KMS-11 (cell line): ENCODE measurements at regions not wholly inside any gene's neighbourhood (a gene's known extent, or its start where the extent isn't known, plus 50 kb on each side); places are given as distances from the start of the nearest gene placed in this dataset.

Experiments used
- H2AFZ ChIP-seq: fragments of 200-600 bp; sonication (generic); 2 replicates; pipeline ENCODE4 v1.6.1; 2016; ENCODE audit warnings: antibody characterized with exemption, mixed run types, low read depth
- H3K27ac ChIP-seq: fragments of 200-600 bp; sonication (generic); 2 replicates; pipeline ENCODE4 v1.6.1; 2016; ENCODE audit warnings: mild to moderate bottlenecking, mixed run types
- H3K27me3 ChIP-seq: fragments of 200-600 bp; sonication (generic); 2 replicates; pipeline ENCODE4 v1.6.1; 2017; ENCODE audit warnings: mild to moderate bottlenecking, low read depth, mixed run types, moderate library complexity; ENCODE audit not compliant: insufficient read depth
- H3K36me3 ChIP-seq: fragments of 200-600 bp; sonication (generic); 2 replicates; pipeline ENCODE4 v1.6.1; 2017; ENCODE audit warnings: mild to moderate bottlenecking, mixed run types; ENCODE audit not compliant: insufficient read depth
- H3K4me1 ChIP-seq: fragments of 200-600 bp; sonication (generic); 2 replicates; pipeline ENCODE4 v1.6.1; 2016; ENCODE audit warnings: mild to moderate bottlenecking, low read depth, mixed run types; ENCODE audit not compliant: poor library complexity, severe bottlenecking
- H3K4me2 ChIP-seq: fragments of 200-600 bp; sonication (generic); 2 replicates; pipeline ENCODE4 v1.7.0; 2016; ENCODE audit warnings: mild to moderate bottlenecking, mixed run types
- H3K4me3 ChIP-seq: fragments of 200-600 bp; sonication (generic); IDR thresholded peaks from 2 replicates; pipeline ENCODE4 v1.6.1; 2017; ENCODE audit warnings: low read depth, low read length, mixed read lengths; ENCODE audit not compliant: insufficient read depth
- H3K79me2 ChIP-seq: fragments of 200-600 bp; sonication (generic); 2 replicates; pipeline ENCODE4 v1.6.1; 2016; ENCODE audit warnings: low read depth, mixed run types; ENCODE audit not compliant: insufficient read depth
- H3K9ac ChIP-seq: fragments of 200-600 bp; sonication (generic); 2 replicates; pipeline ENCODE4 v1.6.1; 2016; ENCODE audit warnings: mild to moderate bottlenecking, mixed run types
- H4K20me1 ChIP-seq: fragments of 200-600 bp; sonication (generic); 2 replicates; pipeline ENCODE4 v1.6.1; 2016; ENCODE audit warnings: mild to moderate bottlenecking, mixed run types; ENCODE audit not compliant: insufficient read depth
- TF ChIP-seq, protein P1 (sequence below): fragments of 200-600 bp; sonication (generic); conservative IDR thresholded peaks from 2 replicates; pipeline ENCODE4 v1.6.1; 2017; ENCODE audit warnings: low read depth, mild to moderate bottlenecking, antibody characterized with exemption, low read length, moderate library complexity, mixed read lengths

DNA sequence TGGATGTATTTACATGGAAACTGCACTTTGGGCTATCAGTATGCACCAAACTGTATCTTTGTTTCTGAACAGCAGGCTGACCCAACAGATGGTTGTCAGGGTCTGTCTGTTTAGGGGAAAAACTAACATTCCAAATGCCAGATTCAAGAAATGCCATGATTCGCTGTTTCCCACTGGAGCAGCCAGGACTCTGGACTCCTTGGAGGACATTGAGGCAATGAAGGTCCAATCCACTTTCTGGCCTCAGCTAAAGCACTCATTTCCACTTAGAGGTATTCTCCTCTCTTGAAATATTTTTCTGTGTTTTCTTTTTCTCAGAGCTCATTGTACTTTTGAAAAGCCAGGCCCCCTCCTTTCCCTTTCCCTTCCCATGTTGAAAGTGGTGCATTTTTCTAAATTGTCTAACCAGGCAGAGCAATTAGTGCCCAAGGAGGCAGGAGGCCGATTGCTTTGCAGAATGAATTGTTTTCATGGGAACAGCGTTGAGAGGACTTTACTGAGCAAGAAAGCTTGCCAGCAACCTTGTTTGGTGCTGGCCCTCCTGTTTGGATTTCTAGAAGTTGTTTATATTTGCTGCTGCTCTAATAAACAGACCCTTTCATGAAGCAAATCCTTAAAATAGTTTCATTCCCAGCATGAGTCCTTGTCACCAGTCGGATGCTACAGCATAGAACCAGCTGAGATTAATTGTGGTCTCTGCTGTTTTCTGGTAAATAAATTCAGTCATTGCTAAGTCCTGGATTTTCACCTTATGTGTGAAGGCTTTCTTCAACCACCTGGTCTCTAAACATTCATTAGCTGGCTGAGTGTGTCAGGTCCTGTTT lies 132.8 kb upstream of the TAF11L2 start:
- H3K27ac ChIP-seq, result no peak overlapping the region
- no peak overlapping the region for H2AFZ ChIP-seq
- H3K36me3 ChIP-seq, result no peaks in the 10 kb centered on the region
- H4K20me1 ChIP-seq, result no peaks in the 10 kb centered on the region
- TF ChIP-seq, protein P1, sequence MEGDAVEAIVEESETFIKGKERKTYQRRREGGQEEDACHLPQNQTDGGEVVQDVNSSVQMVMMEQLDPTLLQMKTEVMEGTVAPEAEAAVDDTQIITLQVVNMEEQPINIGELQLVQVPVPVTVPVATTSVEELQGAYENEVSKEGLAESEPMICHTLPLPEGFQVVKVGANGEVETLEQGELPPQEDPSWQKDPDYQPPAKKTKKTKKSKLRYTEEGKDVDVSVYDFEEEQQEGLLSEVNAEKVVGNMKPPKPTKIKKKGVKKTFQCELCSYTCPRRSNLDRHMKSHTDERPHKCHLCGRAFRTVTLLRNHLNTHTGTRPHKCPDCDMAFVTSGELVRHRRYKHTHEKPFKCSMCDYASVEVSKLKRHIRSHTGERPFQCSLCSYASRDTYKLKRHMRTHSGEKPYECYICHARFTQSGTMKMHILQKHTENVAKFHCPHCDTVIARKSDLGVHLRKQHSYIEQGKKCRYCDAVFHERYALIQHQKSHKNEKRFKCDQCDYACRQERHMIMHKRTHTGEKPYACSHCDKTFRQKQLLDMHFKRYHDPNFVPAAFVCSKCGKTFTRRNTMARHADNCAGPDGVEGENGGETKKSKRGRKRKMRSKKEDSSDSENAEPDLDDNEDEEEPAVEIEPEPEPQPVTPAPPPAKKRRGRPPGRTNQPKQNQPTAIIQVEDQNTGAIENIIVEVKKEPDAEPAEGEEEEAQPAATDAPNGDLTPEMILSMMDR, result no peak
- H3K9ac ChIP-seq, result no peak overlapping the region
- H3K4me1 ChIP-seq, result no peaks in the 10 kb centered on the region
- H3K4me3 ChIP-seq, result no peak overlapping the region
- no peaks in the 10 kb centered on the region for H3K79me2 ChIP-seq
- no peaks in the 10 kb centered on the region for H3K27me3 ChIP-seq
- no peak overlapping the region for H3K4me2 ChIP-seq

DNA sequence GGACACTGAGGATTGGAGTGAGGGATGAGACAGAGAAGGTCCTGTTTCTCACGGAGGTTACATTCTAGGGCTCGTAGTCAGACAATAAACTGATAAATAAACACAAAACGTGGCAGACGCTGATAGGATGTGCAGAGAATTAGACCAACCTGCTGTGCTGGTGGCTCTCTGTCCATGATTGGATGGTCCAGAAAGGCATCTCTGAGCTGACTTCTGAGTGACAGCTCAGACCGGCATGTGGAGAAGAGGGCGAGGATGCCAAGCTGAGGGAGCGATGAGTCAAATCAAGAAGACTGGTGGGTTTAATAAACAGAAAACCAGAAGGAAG lies 132.3 kb upstream of the TAF11L2 start:
- H2AFZ ChIP-seq, result no peak overlapping the region
- H3K27ac ChIP-seq, result no peak overlapping the region
- H3K9ac ChIP-seq, result no peak overlapping the region
- no peaks in the 10 kb centered on the region for H4K20me1 ChIP-seq
- H3K36me3 ChIP-seq, result no peaks in the 10 kb centered on the region
- H3K79me2 ChIP-seq, result no peaks in the 10 kb centered on the region
- TF ChIP-seq, protein P1, result no peak
- H3K27me3 ChIP-seq, result no peaks in the 10 kb centered on the region
- H3K4me3 ChIP-seq, result no peak overlapping the region
- no peak overlapping the region for H3K4me2 ChIP-seq
- H3K4me1 ChIP-seq, result no peaks in the 10 kb centered on the region

DNA sequence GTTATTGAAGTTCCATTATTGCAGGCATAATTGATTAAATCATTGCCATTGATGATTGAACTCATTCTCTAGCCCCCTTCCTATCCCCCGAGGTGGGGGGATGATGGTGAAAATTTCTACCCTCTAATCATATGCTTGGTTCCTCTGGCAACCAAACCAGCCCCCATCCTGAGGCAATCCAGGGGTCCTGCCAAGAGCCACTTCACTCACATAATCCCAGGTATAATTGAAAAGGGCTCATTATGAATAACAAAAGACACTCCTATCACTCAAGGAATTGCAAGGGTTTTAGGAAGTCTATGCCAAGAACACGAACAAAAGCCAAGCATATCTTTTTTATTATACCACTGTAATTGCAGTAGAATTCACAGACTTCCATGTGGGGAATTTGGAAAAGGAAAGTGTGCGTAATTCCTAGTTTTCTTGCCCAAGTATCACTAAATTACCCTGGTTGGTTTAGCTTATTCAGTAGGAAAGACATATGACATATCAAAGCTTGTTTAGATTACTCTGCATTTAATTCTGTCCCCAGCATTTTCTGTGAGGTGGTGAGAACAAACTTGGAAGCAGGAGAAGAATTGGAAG lies 130.7 kb upstream of the TAF11L2 start:
- Histone ChIP-seq H3K27me3 (no peaks in the 10 kb centered on the region), H3K36me3 (no peaks in the 10 kb centered on the region), H3K9ac (no peak overlapping the region), H4K20me1 (no peaks in the 10 kb centered on the region), H3K4me3 (no peak overlapping the region), H3K4me1 (no peaks in the 10 kb centered on the region), H3K79me2 (no peaks in the 10 kb centered on the region), H3K27ac (no peak overlapping the region), H2AFZ (no peak overlapping the region), H3K4me2 (no peak overlapping the region)
- TF ChIP-seq, protein P1, result no peak

DNA sequence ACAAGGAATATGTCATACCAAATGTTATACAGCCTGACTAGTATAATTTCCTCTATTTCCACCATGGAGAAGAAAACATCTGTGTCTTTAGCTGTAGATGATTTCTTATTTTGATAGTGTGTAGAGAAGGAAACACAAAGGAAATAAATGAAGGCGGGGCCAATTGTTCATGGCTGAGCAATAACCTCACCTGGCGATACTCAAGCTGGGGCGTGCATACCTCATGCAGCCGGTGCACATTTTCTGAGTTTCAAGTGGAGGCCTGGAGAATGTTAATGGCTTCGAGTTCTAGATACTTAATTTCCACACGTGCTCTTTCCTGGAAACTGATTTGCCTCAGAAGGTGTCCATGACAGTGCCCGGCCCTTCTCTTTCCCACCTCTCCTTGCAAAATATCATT lies 127.4 kb upstream of the TAF11L2 start:
- Histone ChIP-seq H3K9ac (no peak overlapping the region), H3K36me3 (no peaks in the 10 kb centered on the region), H3K4me3 (no peak overlapping the region), H3K27ac (no peak overlapping the region), H4K20me1 (no peaks in the 10 kb centered on the region), H2AFZ (no peak overlapping the region), H3K4me1 (no peaks in the 10 kb centered on the region), H3K27me3 (no peaks in the 10 kb centered on the region), H3K4me2 (no peak overlapping the region), H3K79me2 (no peaks in the 10 kb centered on the region)
- TF ChIP-seq, protein P1, result no peak
